ENCODE measurements at regions not wholly inside any gene's neighbourhood (a gene's known extent, or its start where the extent isn't known, plus 50 kb on each side); places are given as distances from the start of the nearest gene placed in this dataset.

GRCh38 chr11:134538742-134539141 is 126.7 kb upstream of the B3GAT1 start:
- no peak for TF ChIP-seq CTCF (conservative IDR thresholded peaks at IDR 0.05; ENCODE audit: low read length)
- no peak for TF ChIP-seq EZH2phosphoT487 (IDR thresholded peaks at IDR 0.05; ENCODE audit: borderline replicate concordance)

Measured in Loucy (cell line).